ENCODE measurements at regions not wholly inside any gene's neighbourhood (a gene's known extent, or its start where the extent isn't known, plus 50 kb on each side); places are given as distances from the start of the nearest gene placed in this dataset.

- H3K4me3 ChIP-seq (ENCODE audit: low read length) = no peak overlapping the region
Observed at GRCh38 chr2:15786003-15786654, 154.2 kb upstream of the MYCN start.

DNA sequence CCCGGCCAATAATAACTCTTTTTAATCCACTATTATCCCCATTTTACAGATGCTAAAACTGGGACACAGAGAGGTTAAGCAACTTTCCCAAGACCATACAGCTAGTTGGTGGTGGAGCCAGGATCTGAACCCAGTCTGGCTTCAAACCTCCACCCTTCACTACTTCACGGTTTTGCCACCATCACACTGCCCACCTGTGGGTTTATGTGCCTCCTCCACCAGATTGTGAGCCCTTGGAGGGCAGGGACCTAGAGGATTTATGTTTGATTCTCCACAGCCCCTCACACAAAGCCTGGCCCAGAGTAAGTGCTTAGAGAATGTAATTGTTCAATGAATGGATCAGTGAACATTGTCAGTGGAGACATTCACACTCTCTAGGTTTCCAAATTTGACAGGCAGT, 153.4 kb upstream of the MYCN start:
- no peak for TF ChIP-seq EZH2 (IDR thresholded peaks at IDR 0.05; ENCODE audit: borderline replicate concordance, insufficient read depth, low read length, poor library complexity, severe bottlenecking)
- TF ChIP-seq EP300 (conservative IDR thresholded peaks at IDR 0.05; ENCODE audit: poor library complexity, severe bottlenecking) = no peak
- TF ChIP-seq TAF1 (IDR thresholded peaks at IDR 0.05; ENCODE audit: low read depth) = no peak
- TF ChIP-seq RAD21 (conservative IDR thresholded peaks at IDR 0.05) = no peak
- TF ChIP-seq CTCF (IDR thresholded peaks at IDR 0.05; ENCODE audit: poor library complexity, severe bottlenecking) = no peak
- TF ChIP-seq, protein P1, sequence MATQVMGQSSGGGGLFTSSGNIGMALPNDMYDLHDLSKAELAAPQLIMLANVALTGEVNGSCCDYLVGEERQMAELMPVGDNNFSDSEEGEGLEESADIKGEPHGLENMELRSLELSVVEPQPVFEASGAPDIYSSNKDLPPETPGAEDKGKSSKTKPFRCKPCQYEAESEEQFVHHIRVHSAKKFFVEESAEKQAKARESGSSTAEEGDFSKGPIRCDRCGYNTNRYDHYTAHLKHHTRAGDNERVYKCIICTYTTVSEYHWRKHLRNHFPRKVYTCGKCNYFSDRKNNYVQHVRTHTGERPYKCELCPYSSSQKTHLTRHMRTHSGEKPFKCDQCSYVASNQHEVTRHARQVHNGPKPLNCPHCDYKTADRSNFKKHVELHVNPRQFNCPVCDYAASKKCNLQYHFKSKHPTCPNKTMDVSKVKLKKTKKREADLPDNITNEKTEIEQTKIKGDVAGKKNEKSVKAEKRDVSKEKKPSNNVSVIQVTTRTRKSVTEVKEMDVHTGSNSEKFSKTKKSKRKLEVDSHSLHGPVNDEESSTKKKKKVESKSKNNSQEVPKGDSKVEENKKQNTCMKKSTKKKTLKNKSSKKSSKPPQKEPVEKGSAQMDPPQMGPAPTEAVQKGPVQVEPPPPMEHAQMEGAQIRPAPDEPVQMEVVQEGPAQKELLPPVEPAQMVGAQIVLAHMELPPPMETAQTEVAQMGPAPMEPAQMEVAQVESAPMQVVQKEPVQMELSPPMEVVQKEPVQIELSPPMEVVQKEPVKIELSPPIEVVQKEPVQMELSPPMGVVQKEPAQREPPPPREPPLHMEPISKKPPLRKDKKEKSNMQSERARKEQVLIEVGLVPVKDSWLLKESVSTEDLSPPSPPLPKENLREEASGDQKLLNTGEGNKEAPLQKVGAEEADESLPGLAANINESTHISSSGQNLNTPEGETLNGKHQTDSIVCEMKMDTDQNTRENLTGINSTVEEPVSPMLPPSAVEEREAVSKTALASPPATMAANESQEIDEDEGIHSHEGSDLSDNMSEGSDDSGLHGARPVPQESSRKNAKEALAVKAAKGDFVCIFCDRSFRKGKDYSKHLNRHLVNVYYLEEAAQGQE (IDR thresholded peaks at IDR 0.05; ENCODE audit: borderline replicate concordance) = no peak
- no peak for TF ChIP-seq SMC3 (conservative IDR thresholded peaks at IDR 0.05; ENCODE audit: poor library complexity)
- no peak overlapping the region for H3K9ac ChIP-seq (ENCODE audit: low read length)
- no peaks in the 10 kb centered on the region for H3K27me3 ChIP-seq (ENCODE audit: insufficient read depth, low read depth, low read length)
- H3K9me3 ChIP-seq (ENCODE audit: low read length) = no peaks in the 10 kb centered on the region
- no peaks in the 10 kb centered on the region for H4K20me1 ChIP-seq (ENCODE audit: insufficient read depth)
- H3K4me2 ChIP-seq (ENCODE audit: low read length) = no peak overlapping the region
- no peak overlapping the region for H3K27ac ChIP-seq (ENCODE audit: low read length)
- H3K9me2 ChIP-seq (ENCODE audit: insufficient read depth, low read length) = no peaks in the 10 kb centered on the region
- H3K4me3 ChIP-seq (ENCODE audit: low read length) = no peak overlapping the region
- H3K36me3 ChIP-seq (ENCODE audit: insufficient read depth, low read length) = no peaks in the 10 kb centered on the region
- no peak overlapping the region for H2AFZ ChIP-seq (ENCODE audit: low read depth, low read length)
- no peaks in the 10 kb centered on the region for H3K79me2 ChIP-seq (replicated peaks; ENCODE audit: insufficient read depth, low read length)
- H3F3A ChIP-seq (ENCODE audit: insufficient read depth, low read length, poor library complexity, severe bottlenecking) = no peaks in the 10 kb centered on the region

More at GRCh38 chr2:15786003-15786654, 154.2 kb upstream of the MYCN start:
- H3K27ac ChIP-seq (ENCODE audit: low read length) = no peak overlapping the region
- H3K36me3 ChIP-seq (ENCODE audit: insufficient read depth, low read length) = no peaks in the 10 kb centered on the region
- H2AFZ ChIP-seq (ENCODE audit: low read depth, low read length) = no peak overlapping the region
- H4K20me1 ChIP-seq (ENCODE audit: insufficient read depth) = no peaks in the 10 kb centered on the region
- no peaks in the 10 kb centered on the region for H3K9me2 ChIP-seq (ENCODE audit: insufficient read depth, low read length)
- no peaks in the 10 kb centered on the region for H3K9me3 ChIP-seq (ENCODE audit: low read length)
- H3K79me2 ChIP-seq (replicated peaks; ENCODE audit: insufficient read depth, low read length) = no peaks in the 10 kb centered on the region
- no peak overlapping the region for H3K9ac ChIP-seq (ENCODE audit: low read length)
- no peaks in the 10 kb centered on the region for H3F3A ChIP-seq (ENCODE audit: insufficient read depth, low read length, poor library complexity, severe bottlenecking)
- TF ChIP-seq, protein P1 (IDR thresholded peaks at IDR 0.05; ENCODE audit: borderline replicate concordance) = no peak
- no peak for TF ChIP-seq EP300 (conservative IDR thresholded peaks at IDR 0.05; ENCODE audit: poor library complexity, severe bottlenecking)
- TF ChIP-seq EZH2 (IDR thresholded peaks at IDR 0.05; ENCODE audit: borderline replicate concordance, insufficient read depth, low read length, poor library complexity, severe bottlenecking) = no peak
- no peak for TF ChIP-seq CTCF (IDR thresholded peaks at IDR 0.05; ENCODE audit: poor library complexity, severe bottlenecking)
- TF ChIP-seq POLR2AphosphoS5 (IDR thresholded peaks at IDR 0.05) = no peak
- no peak for TF ChIP-seq MXI1 (conservative IDR thresholded peaks at IDR 0.05; ENCODE audit: poor library complexity, severe bottlenecking)
- no peaks in the 10 kb centered on the region for H3K27me3 ChIP-seq (ENCODE audit: insufficient read depth, low read depth, low read length)
- no peak overlapping the region for H3K4me2 ChIP-seq (ENCODE audit: low read length)
